Caco-2 (cell line): ENCODE measurements at regions not wholly inside any gene's neighbourhood (a gene's known extent, or its start where the extent isn't known, plus 50 kb on each side); places are given as distances from the start of the nearest gene placed in this dataset.

Experiments used
- BruUV-seq: library from RNA; stranded (reverse); fragments of 400-500 nt; replicated peaks from 2 replicates; lab custom pipeline; 2021; lab: Mats Ljungman, UMichigan
- CTCF ChIA-PET: fragments of 300-600 bp; sonication (Branson Sonifier 250); formaldehyde crosslinking; loops from one replicate; lab custom pipeline; 2022; ENCODE audit warnings: antibody characterized with exemption; lab: Charles Lee
- POLR2A ChIA-PET: fragments of 300-600 bp; sonication (Branson Sonifier 250); formaldehyde crosslinking; loops from one replicate; lab custom pipeline; 2022; ENCODE audit warnings: antibody characterized with exemption; lab: Charles Lee
- DNase-seq, 2 experiments: peaks; one replicate each; pipeline versions ENCODE4 v3.0.0 to v3.0.0-alpha.2; 2020 to 2022
- H3K27me3 ChIP-seq: replicated peaks from 2 replicates; pipeline ENCODE4 v1.6.0; 2011; ENCODE audit warnings: low read length; ENCODE audit not compliant: control insufficient read depth, insufficient read depth
- H3K36me3 ChIP-seq: 2 replicates; pipeline ENCODE4 v1.5.1; 2011; ENCODE audit warnings: low read length; ENCODE audit not compliant: control insufficient read depth, insufficient read depth
- H3K4me1 ChIP-seq: fragments of 250-450 bp; sonication (Bioruptor Pico); 2 replicates; pipeline ENCODE4 v1.5.1; 2020; ENCODE audit warnings: mild to moderate bottlenecking
- H3K4me3 ChIP-seq: 2 replicates; pipeline ENCODE4 v1.5.1; 2011; ENCODE audit warnings: low read depth, mild to moderate bottlenecking, control low read depth, low read length
- H3K9me3 ChIP-seq: fragments of 250-450 bp; sonication (Bioruptor Pico); 2 replicates; pipeline ENCODE4 v1.5.1; 2020; ENCODE audit warnings: mild to moderate bottlenecking, moderate library complexity
- H3K27ac Mint-ChIP-seq: one replicate; pipeline ENCODE4 v1.8.0; 2022; ENCODE audit warnings: mixed read lengths; ENCODE audit not compliant: unreplicated experiment
- H3K27me3 Mint-ChIP-seq: one replicate; pipeline ENCODE4 v1.8.0; 2022; ENCODE audit warnings: mixed read lengths; ENCODE audit not compliant: insufficient read depth, unreplicated experiment
- H3K36me3 Mint-ChIP-seq: one replicate; pipeline ENCODE4 v1.8.0; 2022; ENCODE audit warnings: mild to moderate bottlenecking, mixed read lengths; ENCODE audit not compliant: insufficient read depth, unreplicated experiment
- H3K4me1 Mint-ChIP-seq: one replicate; pipeline ENCODE4 v1.8.0; 2022; ENCODE audit warnings: low read depth, mixed read lengths; ENCODE audit not compliant: unreplicated experiment
- H3K4me3 Mint-ChIP-seq: one replicate; pipeline ENCODE4 v1.8.0; 2022; ENCODE audit warnings: mild to moderate bottlenecking, moderate library complexity, mixed read lengths; ENCODE audit not compliant: unreplicated experiment
- H3K9me3 Mint-ChIP-seq: one replicate; pipeline ENCODE4 v1.8.0; 2022; ENCODE audit warnings: mixed read lengths; ENCODE audit not compliant: unreplicated experiment
- intact Hi-C: fragments of 100-400 bp; cut with micrococcal nuclease; formaldehyde crosslinking; loops from one replicate; pipeline ENCODE4 v1.10.0; 2022; ENCODE audit not compliant: unreplicated experiment
- TF ChIP-seq, protein P1 (sequence below), 2 experiments: fragments of 200-600 bp in 1 of 2; IDR thresholded peaks; 1 replicate in 1 of 2; 2 replicates in 1 of 2; pipeline versions ENCODE4 v1.5.1 to v1.8.0; 2011 to 2022; ENCODE audit warnings: antibody characterized with exemption in 1 of 2, control low read depth in 1 of 2, inconsistent platforms in 1 of 2, low read depth in 1 of 2, low read length in 1 of 2, mild to moderate bottlenecking in 1 of 2, moderate library complexity in 1 of 2; ENCODE audit not compliant: insufficient read depth in 1 of 2, severe bottlenecking in 1 of 2, unreplicated experiment in 1 of 2

DNA sequence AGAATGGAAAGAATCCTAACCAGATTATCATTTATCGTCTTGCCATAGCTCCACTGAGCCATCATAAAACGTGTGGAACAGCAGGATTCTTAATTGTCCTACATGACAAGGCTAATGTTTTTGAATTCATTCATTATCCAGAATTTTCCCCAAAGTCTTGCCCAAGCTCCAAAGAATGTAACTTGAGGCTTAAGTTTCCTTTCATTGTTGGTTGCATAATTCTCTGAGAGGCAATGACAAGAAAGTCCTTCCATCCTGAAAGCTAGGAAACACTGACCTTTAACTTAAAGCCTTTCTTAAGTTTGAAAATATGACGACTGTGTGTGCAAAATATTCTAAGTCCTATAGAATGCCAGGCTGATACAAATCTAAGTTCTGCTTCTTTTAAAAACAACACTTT lies 546.1 kb downstream of the SUCLA2 start:
- BruUV-seq = no TSS peak
- Histone ChIP-seq H3K9me3 (no peaks in the 10 kb centered on the region), H3K36me3 (no peaks in the 10 kb centered on the region), H3K4me3 (no peak overlapping the region), H3K27me3 (no peaks in the 10 kb centered on the region; the same call in 1 of the 2 replicates), H3K4me1 (no peaks in the 10 kb centered on the region)
- CTCF ChIA-PET = no interaction called here
- intact Hi-C loops = loop anchor here (5.0 kb wide), 1 partner anchor 623 kb away; no protein-coding TSS in a partner anchor
- Mint-ChIP-seq H3K9me3 (no peaks in the 10 kb centered on the region), H3K4me1 (no peaks in the 10 kb centered on the region), H3K27me3 (no peaks in the 10 kb centered on the region), H3K27ac (no peak overlapping the region), H3K4me3 (no peak overlapping the region), H3K36me3 (no peaks in the 10 kb centered on the region)
- TF ChIP-seq, protein P1, sequence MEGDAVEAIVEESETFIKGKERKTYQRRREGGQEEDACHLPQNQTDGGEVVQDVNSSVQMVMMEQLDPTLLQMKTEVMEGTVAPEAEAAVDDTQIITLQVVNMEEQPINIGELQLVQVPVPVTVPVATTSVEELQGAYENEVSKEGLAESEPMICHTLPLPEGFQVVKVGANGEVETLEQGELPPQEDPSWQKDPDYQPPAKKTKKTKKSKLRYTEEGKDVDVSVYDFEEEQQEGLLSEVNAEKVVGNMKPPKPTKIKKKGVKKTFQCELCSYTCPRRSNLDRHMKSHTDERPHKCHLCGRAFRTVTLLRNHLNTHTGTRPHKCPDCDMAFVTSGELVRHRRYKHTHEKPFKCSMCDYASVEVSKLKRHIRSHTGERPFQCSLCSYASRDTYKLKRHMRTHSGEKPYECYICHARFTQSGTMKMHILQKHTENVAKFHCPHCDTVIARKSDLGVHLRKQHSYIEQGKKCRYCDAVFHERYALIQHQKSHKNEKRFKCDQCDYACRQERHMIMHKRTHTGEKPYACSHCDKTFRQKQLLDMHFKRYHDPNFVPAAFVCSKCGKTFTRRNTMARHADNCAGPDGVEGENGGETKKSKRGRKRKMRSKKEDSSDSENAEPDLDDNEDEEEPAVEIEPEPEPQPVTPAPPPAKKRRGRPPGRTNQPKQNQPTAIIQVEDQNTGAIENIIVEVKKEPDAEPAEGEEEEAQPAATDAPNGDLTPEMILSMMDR (IDR thresholded peaks at IDR 0.05; ENCODE audit: insufficient read depth in 1 of 2, low read depth in 1 of 2, low read length in 1 of 2, severe bottlenecking in 1 of 2, unreplicated experiment in 1 of 2) = no peak
- no peak for DNase-seq
- POLR2A ChIA-PET = no interaction called here

DNA sequence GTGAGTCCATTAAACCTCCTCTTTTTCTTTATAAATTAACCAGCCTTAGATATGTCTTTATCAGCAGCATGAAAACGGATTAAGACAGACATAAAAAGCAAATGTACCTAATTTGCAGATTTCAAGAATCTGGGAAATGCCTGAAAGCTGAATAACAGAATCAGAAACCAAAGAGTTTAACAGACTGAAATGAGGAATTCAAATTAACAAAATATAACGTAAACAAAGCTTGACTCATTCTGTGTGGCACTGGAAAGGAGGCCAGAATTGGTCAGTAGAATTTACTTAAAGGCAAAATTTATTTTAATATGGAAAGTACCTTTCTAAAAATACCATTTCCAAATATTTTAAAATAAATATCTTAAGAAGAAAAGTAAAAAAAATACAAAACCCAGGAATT lies 540.6 kb upstream of the HTR2A start:
- no TSS peak for BruUV-seq
- ChIA-PET POLR2A (no interaction called here), CTCF (no interaction called here)
- TF ChIP-seq, protein P1 (IDR thresholded peaks at IDR 0.05; ENCODE audit: insufficient read depth in 1 of 2, low read depth in 1 of 2, low read length in 1 of 2, severe bottlenecking in 1 of 2, unreplicated experiment in 1 of 2) = no peak
- H3K27me3 ChIP-seq = no peaks in the 10 kb centered on the region
- Mint-ChIP-seq H3K4me3 (no peak overlapping the region), H3K27me3 (peaks cover 2% of the 10 kb centered on the region), H3K36me3 (no peaks in the 10 kb centered on the region), H3K4me1 (no peaks in the 10 kb centered on the region), H3K27ac (no peak overlapping the region), H3K9me3 (no peaks in the 10 kb centered on the region)
- DNase-seq = no peak
- H3K36me3 ChIP-seq = no peaks in the 10 kb centered on the region
- intact Hi-C loops = no loop called here
- no peaks in the 10 kb centered on the region for H3K9me3 ChIP-seq
- no peaks in the 10 kb centered on the region for H3K4me1 ChIP-seq
- H3K4me3 ChIP-seq = no peak overlapping the region

DNA sequence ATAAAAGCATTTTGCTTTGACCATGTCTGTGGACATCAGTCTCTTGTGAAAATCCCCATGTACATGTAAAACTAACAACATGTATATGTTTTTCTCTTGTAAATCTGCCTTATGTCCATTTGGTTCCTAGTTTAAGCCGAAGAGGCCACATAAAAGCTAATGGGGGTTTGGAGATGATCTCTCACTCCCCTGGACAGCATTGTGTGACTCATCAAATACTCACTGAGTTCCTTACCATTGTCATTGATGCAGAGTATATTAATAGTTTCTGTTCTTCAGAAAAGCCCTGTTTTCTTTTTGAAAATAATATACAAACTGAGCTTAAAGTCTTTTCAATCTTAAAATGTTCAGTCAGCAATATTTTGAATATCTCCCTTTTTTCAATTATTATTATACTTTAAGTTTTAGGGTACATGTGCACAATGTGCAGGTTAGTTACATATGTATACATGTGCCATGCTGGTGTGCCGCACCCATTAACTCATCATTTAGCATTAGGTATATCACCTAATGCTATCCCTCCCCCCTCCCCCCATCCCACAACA lies 536.7 kb upstream of the HTR2A start:
- Mint-ChIP-seq H3K4me1 (no peaks in the 10 kb centered on the region), H3K27ac (no peak overlapping the region), H3K9me3 (no peaks in the 10 kb centered on the region), H3K36me3 (no peaks in the 10 kb centered on the region), H3K27me3 (no peaks in the 10 kb centered on the region), H3K4me3 (no peak overlapping the region)
- no TSS peak for BruUV-seq
- DNase-seq = no peak
- Histone ChIP-seq H3K4me3 (no peak overlapping the region), H3K4me1 (no peaks in the 10 kb centered on the region), H3K9me3 (no peaks in the 10 kb centered on the region), H3K27me3 (no peaks in the 10 kb centered on the region), H3K36me3 (no peaks in the 10 kb centered on the region)
- ChIA-PET CTCF (no interaction called here), POLR2A (no interaction called here)
- TF ChIP-seq, protein P1 (IDR thresholded peaks at IDR 0.05; ENCODE audit: insufficient read depth in 1 of 2, low read depth in 1 of 2, low read length in 1 of 2, severe bottlenecking in 1 of 2, unreplicated experiment in 1 of 2) = no peak
- intact Hi-C loops = no loop called here
